GM18505 (cell line): ENCODE measurements at regions not wholly inside any gene's neighbourhood (a gene's known extent, or its start where the extent isn't known, plus 50 kb on each side); places are given as distances from the start of the nearest gene placed in this dataset.
"Not testable (repeated sequence)": the region's sequence is repeated elsewhere in the genome, so short reads cannot be mapped to it uniquely, and the experiment has no call there.

Source experiments
- ATAC-seq: cut with Tn5 transposase; IDR thresholded peaks from one replicate; pipeline ENCODE4 v1.9.1; 2021; ENCODE audit not compliant: unreplicated experiment
- POLR2A ChIP-seq: IDR thresholded peaks from 4 replicates; pipeline ENCODE4 v1.6.1; 2011; ENCODE audit warnings: borderline replicate concordance; ENCODE audit not compliant: insufficient read depth, insufficient read length; ENCODE audit errors: extremely low read depth

DNA sequence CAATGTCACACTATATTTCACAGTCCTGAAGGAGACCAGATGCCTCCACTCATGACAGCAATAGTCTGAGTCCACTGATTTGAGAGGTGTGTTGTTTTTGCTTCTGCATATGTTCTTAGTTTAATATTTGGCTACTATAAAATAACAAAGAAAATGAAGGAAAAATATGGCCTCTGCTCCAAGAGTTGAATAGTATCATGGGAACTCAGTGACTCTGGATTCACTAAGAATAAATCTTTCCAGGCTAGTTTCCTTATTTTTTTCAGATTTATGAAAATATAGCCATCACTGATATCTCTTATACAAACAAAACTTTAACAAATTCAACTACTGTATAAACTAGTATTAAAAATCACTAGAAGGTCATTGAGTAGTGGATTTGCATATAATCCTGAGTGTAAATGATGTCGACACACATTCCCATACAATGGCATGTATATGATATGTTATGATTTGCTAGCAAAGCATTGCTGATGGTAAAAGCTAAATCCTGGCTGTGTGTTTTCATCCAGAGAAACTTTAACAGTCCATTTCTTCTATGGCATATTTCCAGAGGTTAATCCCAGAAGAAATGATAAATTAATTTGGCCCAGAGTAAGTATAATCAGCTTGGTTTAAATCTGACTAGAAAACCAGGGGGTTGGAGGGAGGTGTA lies 66.0 kb upstream of the VIPR2 start:
- TF ChIP-seq POLR2A, result no peak
- ATAC-seq, result no peak

DNA sequence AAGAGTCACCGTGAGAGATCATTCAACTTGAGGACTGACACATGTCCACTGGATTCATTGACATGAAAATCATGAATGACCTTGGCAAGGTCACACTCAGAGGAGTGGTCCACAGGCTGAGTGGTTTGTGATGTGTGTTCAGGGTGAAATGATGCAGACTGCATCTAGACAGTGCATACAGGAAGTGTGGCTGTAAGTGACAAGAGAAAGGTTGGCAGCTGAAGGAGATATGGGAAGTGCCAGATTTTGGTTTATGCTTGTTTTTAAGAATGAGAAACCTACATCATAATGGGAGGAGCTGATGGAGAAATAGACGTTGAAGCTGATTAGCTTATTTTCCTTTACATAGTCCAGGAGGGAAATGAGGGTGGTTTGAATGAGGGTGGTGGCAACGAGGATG lies 64.8 kb upstream of the VIPR2 start:
- ATAC-seq, result no peak

GRCh38 chr7:159207951-159208350 lies 63.3 kb upstream of the VIPR2 start:
- no peak for TF ChIP-seq POLR2A
- no peak for ATAC-seq

More for the DNA sequence above, 64.8 kb upstream of the VIPR2 start:
- TF ChIP-seq POLR2A, result no peak

GRCh38 chr7:159207393-159207792 lies 62.7 kb upstream of the VIPR2 start:
- no peak for TF ChIP-seq POLR2A
- no peak for ATAC-seq

DNA sequence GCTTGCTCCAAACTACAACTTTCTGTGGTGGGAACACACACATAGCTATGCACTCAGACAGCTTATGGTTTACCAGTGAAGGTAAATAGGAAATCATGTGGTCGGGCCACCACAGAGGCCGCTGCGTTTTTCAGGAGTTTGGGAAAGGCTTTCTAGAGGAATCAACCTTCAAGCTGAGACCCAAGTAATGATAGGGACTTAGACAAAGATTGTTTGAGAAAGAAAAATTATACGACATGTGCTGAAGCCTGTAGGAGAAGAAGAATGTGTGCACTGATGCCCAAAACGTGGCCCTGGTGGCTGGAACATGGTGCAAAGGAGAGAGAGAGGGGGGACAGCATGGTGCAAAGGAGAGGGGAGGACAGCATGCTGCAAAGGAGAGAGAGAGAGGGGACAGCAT lies 61.2 kb upstream of the VIPR2 start:
- TF ChIP-seq POLR2A, result no peak
- no peak for ATAC-seq

DNA sequence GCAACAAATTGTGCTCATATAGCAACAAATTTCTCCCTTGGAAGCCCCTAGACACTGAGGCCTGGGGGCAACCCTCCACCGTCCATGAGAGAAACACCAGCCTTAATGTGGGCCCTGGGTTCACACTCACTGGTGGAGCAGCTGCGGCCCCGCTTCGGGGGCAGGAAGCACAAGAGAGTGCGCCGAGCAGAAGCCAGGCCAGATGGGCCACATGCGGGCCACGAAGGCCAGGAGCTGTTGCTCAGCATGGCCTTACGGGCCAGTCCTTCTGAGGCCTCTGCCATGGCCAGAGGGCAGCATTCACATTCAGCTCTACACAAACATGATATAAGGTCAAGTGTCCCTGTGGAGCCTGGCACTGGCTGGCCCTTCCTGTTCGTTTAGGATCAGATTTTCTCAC lies 60.0 kb upstream of the VIPR2 start:
- no peak for TF ChIP-seq POLR2A
- ATAC-seq, result no peak

GRCh38 chr7:159203253-159203652 lies 58.6 kb upstream of the VIPR2 start:
- ATAC-seq, result not testable (repeated sequence)

GRCh38 chr7:159201722-159202330 lies 57.2 kb upstream of the VIPR2 start:
- TF ChIP-seq POLR2A, result no peak
- no peak for ATAC-seq

DNA sequence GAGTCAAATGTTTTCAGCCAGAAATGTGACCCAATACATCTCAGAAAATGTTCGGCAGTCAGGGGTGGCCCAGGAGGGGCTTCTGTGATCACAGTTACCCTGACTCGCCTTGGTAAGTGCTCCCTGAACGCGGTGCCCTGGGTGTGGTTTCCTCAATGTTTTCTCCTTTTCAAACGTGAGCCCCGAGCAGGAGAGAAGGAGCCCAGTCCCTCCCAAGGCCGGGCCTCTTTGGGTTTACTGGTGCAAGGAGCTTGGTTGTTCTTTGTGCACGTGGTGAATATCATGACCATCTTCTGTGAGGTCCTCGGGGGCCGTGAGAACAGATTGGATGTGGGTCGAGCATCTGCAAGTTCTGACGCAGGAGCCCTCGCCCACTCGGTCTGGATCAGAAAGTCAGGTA lies 55.8 kb upstream of the VIPR2 start:
- no peak for TF ChIP-seq POLR2A
- no peak for ATAC-seq

DNA sequence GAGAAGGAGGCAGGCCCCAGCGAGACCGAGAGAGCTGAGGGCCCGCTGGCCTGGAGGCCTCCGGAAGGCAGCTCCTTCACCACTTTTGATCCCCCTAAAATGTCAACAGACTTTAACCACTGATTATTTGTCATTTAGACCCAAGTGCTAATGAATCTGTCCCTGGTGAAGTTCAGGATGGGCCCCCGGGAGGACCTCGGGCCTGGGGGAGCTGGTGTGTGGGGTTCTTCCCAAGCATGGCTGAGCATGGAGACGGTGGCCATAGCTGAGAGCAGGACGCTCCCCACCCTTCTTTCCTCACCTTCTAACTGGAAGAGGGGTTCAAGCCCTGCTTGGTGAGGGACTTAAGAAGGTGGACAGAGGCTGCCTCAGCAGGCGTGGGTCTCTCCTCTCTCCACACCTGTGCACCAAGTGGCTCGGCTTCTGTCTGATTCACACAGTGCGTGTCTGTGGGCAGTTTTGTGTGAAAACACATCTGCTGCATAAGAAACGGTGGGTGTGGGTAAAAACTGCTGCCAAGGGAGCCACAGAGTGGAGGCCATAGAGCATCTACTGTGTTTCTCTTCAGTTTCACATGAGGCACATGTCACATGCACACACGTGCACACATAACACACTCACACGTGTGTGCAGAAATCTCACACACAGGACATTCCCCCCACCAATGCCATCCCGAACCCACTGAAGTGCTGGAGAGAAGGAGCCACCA lies 53.5 kb upstream of the VIPR2 start:
- TF ChIP-seq POLR2A, result no peak
- no peak for ATAC-seq

DNA sequence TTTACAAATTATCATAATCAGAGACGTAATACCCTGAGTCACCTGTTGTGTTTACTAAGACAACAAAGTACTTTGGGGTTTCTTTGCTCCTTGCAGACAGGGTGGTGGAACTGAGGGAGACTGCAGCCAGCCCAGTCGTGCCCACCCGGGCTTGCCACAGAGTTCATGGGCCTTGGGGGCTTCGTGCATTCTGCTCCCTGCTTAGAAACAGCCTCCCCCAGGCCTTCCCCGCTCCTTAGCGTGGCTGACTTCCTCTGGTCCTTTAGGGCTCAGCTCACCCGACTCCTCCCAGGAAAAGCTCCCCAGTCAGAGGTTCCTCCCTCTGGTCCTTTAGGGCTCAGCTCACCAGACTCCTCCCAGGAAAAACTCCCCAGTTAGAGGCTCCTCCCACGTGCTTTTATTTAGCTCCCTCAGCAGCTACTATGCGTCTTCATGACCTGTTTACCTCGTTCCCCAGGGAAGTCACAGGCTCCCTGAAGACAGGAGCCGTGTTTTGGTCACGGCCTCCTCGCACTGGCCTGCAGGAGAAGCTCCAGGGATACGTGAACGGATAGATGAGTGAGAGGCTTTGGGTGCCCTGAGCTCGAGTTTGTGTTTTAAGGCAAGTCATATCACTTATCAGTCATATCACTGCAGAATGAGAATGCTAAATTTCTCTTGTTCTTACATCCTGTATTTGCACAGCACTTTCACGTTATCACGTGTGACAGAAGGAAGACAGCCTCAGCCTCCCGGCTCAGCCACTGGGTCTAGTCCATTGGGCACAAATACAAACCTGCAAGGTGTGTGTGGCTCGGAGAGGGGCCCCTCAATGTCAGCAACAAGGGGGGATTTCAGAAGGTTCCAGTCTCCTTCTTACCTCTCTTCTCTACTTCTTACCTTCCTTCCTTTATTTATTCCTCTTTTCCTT lies 52.7 kb upstream of the VIPR2 start:
- ATAC-seq, result peak; percentile 69
- no peak for TF ChIP-seq POLR2A

DNA sequence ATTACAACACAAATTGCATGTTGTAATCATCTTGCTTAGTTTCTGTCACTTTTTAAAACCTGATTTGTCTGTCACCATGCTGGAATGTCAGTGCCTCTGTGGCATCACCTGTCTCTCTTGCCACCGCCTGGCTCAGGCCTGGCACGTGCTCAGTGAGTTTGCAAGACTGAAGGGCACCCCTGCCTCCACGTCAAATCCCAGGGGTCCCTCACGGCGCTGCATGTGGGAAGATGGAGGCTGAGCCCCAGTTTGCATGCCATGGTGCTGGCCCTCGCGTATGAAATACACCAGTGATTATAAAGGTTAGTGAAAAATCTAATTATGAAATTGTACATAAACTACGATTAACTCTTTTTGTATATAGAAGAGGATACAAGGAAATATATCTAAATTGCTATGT lies 51.9 kb upstream of the VIPR2 start:
- no peak for ATAC-seq
- TF ChIP-seq POLR2A, result no peak

DNA sequence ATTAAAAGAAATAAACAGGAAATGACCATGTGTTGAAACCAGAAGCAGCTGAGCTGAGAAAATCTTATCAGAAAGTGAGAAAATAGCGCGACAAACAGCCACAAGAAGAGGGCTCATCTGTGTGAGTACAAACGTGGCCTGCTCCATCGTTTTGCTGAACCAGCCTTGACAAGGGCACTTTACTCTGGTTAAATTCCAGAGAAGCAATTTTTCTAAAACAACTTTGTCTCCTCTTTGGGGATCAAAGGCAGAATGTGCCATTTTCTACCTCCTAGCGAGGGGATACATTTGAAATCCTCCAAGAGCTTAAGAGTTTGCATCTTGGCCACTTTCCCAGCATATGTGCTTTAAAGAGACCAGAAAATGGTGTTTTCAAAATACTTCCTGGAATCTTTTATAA lies 51.3 kb upstream of the VIPR2 start:
- TF ChIP-seq POLR2A, result no peak
- ATAC-seq, result no peak
